Esophagus squamous epithelium (tissue), 5 donors: ENCODE measurements at regions not wholly inside any gene's neighbourhood (a gene's known extent, or its start where the extent isn't known, plus 50 kb on each side); places are given as distances from the start of the nearest gene placed in this dataset.

Experiments used
- DNase-seq: peaks from one replicate; lab custom pipeline; 2025; lab: John Stamatoyannopoulos, UW
- H3K27ac ChIP-seq, 4 donors: fragments of 200-600 bp; sonication (generic); one replicate each; pipeline ENCODE4 v1.5.1; 2016 to 2019; ENCODE audit warnings: mild to moderate bottlenecking in 1 of 4
- H3K27me3 ChIP-seq, 4 donors: fragments of 200-600 bp; sonication (generic); 1 replicate in 3 of 4; 2 replicates in 1 of 4; pipeline versions ENCODE4 v1.5.1 to v1.6.0; 2017 to 2021; ENCODE audit warnings: antibody characterized with exemption in 1 of 4
- H3K36me3 ChIP-seq, 3 donors: fragments of 200-600 bp; sonication (generic); one replicate each; pipeline ENCODE4 v1.5.1; 2016 to 2019
- H3K4me1 ChIP-seq, 3 donors: fragments of 200-600 bp; sonication (generic); one replicate each; pipeline ENCODE4 v1.5.1; 2017 to 2019
- H3K4me3 ChIP-seq, 4 donors: fragments of 200-600 bp; sonication (generic); 1 replicate in 3 of 4; 2 replicates in 1 of 4; pipeline ENCODE4 v1.5.1; 2016 to 2019; ENCODE audit warnings: mild to moderate bottlenecking in 2 of 4, moderate library complexity in 1 of 4
- H3K9me3 ChIP-seq, 3 donors: fragments of 200-600 bp; sonication (generic); one replicate each; pipeline ENCODE4 v1.5.1; 2016 to 2019
- POLR2A ChIP-seq, 4 donors: fragments of 450-650 bp; IDR thresholded peaks; one replicate each; pipeline ENCODE4 v1.6.1; 2017; ENCODE audit warnings: antibody characterized with exemption in 4 of 4, mild to moderate bottlenecking in 4 of 4, moderate library complexity in 3 of 4
- WGBS, 2 donors: methylation state at CpG; one replicate each; pipeline ENCODE4 v1.1.5; 2018; 5-methylcytosine and 5-hydroxymethylcytosine counted together
- intact Hi-C: fragments of 100-400 bp; cut with DNase I; formaldehyde crosslinking; loops from one replicate; pipeline ENCODE4 v1.15.0; 2022
- TF ChIP-seq, protein P1 (sequence below), 6 experiments: fragments of 450-650 bp in 4 of 6; fragments of 200-600 bp in 2 of 6; sonication (generic) in 2 of 6; IDR thresholded peaks; one replicate each; pipeline ENCODE4 v1.5.1; 2016 to 2019; ENCODE audit warnings: antibody characterized with exemption in 6 of 6, mild to moderate bottlenecking in 4 of 6, moderate library complexity in 4 of 6
- donor health status: DM: yes; HTN: yes; CAD: no.

DNA sequence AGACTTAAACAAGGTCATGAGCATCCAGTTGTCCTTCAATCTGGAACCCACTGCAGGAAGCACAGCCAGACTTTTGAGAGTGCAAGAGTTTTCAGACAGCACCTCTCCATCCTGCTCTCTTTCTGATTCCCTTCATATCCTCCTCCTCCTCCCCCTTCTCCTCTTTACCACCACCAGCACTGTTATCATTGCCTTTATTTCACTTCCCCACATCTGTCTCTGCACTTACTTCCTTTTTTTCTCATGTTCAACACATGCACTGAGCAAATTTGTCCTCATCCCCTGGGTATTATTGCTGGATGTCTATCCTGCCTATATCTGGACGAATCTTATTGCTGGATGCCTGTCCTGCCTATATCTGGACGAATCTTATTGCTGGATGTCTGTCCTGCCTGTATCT, 554.8 kb downstream of the DHX35 start:
- no peaks in the 10 kb centered on the region for H3K9me3 ChIP-seq
- no peak overlapping the region for H3K27ac ChIP-seq
- 53 to 57% methylated on average over 2 of the region's 2 CpGs for WGBS, 2 donors
- H3K36me3 ChIP-seq, result no peaks in the 10 kb centered on the region
- no peak for DNase-seq
- TF ChIP-seq POLR2A (IDR thresholded peaks at IDR 0.05), result no peak
- TF ChIP-seq, protein P1, sequence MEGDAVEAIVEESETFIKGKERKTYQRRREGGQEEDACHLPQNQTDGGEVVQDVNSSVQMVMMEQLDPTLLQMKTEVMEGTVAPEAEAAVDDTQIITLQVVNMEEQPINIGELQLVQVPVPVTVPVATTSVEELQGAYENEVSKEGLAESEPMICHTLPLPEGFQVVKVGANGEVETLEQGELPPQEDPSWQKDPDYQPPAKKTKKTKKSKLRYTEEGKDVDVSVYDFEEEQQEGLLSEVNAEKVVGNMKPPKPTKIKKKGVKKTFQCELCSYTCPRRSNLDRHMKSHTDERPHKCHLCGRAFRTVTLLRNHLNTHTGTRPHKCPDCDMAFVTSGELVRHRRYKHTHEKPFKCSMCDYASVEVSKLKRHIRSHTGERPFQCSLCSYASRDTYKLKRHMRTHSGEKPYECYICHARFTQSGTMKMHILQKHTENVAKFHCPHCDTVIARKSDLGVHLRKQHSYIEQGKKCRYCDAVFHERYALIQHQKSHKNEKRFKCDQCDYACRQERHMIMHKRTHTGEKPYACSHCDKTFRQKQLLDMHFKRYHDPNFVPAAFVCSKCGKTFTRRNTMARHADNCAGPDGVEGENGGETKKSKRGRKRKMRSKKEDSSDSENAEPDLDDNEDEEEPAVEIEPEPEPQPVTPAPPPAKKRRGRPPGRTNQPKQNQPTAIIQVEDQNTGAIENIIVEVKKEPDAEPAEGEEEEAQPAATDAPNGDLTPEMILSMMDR (IDR thresholded peaks at IDR 0.05), result no peak
- no peaks in the 10 kb centered on the region for H3K4me1 ChIP-seq
- H3K27me3 ChIP-seq, result no peaks in the 10 kb centered on the region
- intact Hi-C loops, result no loop called here
- no peak overlapping the region for H3K4me3 ChIP-seq

DNA sequence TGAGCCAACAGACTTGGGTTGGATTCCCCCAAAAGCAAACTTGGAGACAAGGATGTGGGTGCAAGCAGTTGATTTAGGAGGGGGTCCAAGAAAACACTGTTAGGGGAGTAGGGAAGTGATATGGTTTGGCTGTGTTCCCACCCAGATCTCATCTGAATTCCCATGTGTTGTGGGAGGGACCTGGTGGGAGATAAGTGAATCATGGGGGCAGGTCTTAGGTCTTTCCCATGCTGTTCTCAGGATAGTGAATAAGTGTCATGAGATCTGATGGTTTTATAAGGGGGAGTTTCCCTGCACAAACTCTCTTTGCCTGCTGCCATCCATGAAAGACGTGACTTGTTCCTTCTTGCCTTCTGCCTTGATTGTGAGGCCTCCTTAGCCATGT, 542.6 kb downstream of the DHX35 start:
- no peak for DNase-seq
- Histone ChIP-seq H3K27ac (no peak overlapping the region), H3K27me3 (peaks cover 0 to 4% (median 0%) of the 10 kb centered on the region in 4 donors), H3K9me3 (no peaks in the 10 kb centered on the region), H3K4me1 (no peaks in the 10 kb centered on the region), H3K36me3 (no peaks in the 10 kb centered on the region), H3K4me3 (no peak overlapping the region)
- WGBS, 2 donors, result 46% methylated on average over 1 of the region's 1 CpG
- TF ChIP-seq, protein P1 (IDR thresholded peaks at IDR 0.05), result no peak
- no peak for TF ChIP-seq POLR2A (IDR thresholded peaks at IDR 0.05)
- intact Hi-C loops, result no loop called here

DNA sequence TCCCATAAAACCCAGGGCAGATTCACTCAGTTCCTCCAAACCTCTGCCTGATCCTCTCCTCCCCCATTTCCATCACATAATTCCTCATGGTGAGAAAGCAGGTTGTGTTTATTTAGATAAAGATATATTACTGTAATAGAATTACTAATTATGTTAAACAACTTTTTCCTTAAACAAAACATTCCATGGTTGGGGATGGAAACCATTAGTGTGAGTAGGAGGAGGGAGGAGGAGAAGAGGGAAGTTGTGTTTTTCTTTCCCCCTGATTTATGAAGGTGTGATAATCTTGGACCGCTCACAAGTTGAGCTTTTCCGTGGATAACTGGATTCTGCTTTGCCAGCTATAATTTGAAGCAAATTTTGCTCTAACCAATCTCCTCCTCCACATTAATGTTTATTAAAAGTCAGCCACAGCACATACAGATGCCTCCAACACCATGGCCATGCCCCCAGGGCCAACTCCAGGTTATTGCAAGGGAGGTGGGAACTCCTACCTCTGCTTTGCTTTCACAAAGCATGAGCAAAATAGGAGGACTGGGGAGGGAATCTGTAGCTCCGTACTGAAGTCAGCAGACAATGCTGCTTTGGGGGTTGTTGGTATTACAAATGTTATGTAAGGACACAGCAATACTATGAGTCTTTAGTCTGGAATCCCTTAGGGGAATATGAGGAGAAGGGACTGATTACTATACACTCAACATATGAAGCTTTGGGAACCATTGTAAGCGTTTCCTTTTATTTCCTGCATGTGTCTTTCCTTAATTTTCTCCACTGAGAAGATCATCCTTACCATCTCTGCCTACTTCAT, 542.0 kb downstream of the DHX35 start:
- no peak overlapping the region for H3K27ac ChIP-seq
- H3K4me3 ChIP-seq, result no peak overlapping the region
- peaks cover 0 to 4% (median 0%) of the 10 kb centered on the region in 4 donors for H3K27me3 ChIP-seq
- no peaks in the 10 kb centered on the region for H3K9me3 ChIP-seq
- no peak for DNase-seq
- H3K36me3 ChIP-seq, result no peaks in the 10 kb centered on the region
- H3K4me1 ChIP-seq, result no peaks in the 10 kb centered on the region
- 72 to 89% methylated on average over 4 of the region's 4 CpGs for WGBS, 2 donors
- intact Hi-C loops, result no loop called here
- TF ChIP-seq POLR2A (IDR thresholded peaks at IDR 0.05), result no peak
- TF ChIP-seq, protein P1 (IDR thresholded peaks at IDR 0.05), result no peak

DNA sequence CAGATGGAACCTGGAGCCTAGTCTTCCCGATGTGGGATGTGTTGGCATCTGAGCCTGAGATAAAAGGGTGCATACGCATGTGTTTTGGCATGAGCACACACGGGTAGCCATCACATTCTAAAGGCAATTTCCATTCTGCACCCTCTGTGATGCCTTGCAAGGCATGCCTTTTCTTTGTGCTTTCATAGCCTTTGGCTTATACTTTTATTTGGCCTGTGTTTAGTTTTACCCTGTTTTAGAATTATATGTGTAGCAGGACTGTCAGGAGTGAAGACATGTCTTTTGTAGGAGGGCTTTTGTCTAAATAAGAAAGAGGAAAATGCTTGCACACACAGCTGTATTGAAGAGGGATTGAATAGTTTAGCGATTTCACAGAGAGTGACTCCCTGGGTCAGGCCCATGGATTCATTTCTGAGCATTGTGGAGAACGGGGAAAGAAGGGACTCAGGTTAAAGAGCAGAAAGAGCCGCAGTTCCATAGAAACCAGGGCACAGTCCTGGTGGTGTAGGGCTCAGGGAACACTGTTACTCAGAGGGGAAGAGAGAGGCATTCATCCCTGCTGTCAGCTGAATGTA, 530.2 kb downstream of the DHX35 start:
- TF ChIP-seq POLR2A (IDR thresholded peaks at IDR 0.05), result no peak
- TF ChIP-seq, protein P1 (IDR thresholded peaks at IDR 0.05), result no peak
- Histone ChIP-seq H3K4me1 (no peaks in the 10 kb centered on the region), H3K27ac (no peak overlapping the region), H3K9me3 (no peaks in the 10 kb centered on the region), H3K27me3 (no peaks in the 10 kb centered on the region), H3K4me3 (no peak overlapping the region), H3K36me3 (no peaks in the 10 kb centered on the region)
- intact Hi-C loops, result no loop called here
- 58 to 80% methylated on average over 6 of the region's 6 CpGs for WGBS, 2 donors
- DNase-seq, result no peak

DNA sequence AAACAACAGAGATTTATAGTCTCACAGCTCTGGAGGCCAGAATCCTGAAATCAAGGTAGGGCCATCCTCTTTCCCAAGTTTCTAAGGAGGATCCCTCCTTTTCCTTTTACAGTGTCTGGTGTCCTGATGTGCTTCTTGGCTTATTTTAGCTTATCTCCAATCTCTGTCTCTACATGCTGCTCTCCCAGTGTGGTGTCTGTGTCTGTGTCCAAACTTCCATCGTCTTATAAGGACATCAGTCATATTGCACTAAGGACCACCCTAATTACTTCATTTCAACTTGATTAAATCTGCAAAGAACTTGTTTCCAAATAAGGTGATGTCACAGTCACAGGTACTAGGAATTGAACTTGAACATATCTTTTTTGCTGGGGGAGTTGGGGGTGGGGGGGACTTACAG, 529.6 kb downstream of the DHX35 start:
- 71 to 100% methylated on average over 1 of the region's 1 CpG for WGBS, 2 donors
- intact Hi-C loops, result no loop called here
- Histone ChIP-seq H3K36me3 (no peaks in the 10 kb centered on the region), H3K4me1 (no peaks in the 10 kb centered on the region), H3K9me3 (no peaks in the 10 kb centered on the region), H3K27ac (no peak overlapping the region), H3K27me3 (no peaks in the 10 kb centered on the region), H3K4me3 (no peak overlapping the region)
- DNase-seq, result no peak
- TF ChIP-seq, protein P1 (IDR thresholded peaks at IDR 0.05), result no peak
- no peak for TF ChIP-seq POLR2A (IDR thresholded peaks at IDR 0.05)
